GM19452 (cell line): ENCODE measurements at regions not wholly inside any gene's neighbourhood (a gene's known extent, or its start where the extent isn't known, plus 50 kb on each side); places are given as distances from the start of the nearest gene placed in this dataset.

ENCODE experiments used
- ATAC-seq: cut with Tn5 transposase; IDR thresholded peaks from one replicate; pipeline ENCODE4 v1.9.1; 2021; ENCODE audit not compliant: unreplicated experiment

DNA sequence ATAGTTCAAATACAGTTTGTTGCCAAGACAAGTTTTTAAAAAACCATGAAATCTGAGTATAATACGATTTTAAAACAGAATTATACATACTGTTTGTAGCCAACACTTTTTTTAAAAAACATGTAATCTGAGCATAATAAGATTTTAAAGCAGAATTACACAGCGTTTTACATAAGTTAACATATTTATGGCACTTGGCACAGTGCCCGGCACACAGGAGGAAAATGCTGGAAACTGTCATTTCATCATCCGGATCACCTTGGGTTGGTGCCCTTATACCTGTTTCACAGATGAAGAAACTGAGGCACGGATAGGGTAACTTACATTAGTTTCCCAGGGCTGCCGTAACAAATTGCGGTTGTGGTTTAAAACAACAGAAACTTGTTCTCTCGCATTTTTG lies 193.0 kb downstream of the BMP7 start:
- ATAC-seq: no peak

DNA sequence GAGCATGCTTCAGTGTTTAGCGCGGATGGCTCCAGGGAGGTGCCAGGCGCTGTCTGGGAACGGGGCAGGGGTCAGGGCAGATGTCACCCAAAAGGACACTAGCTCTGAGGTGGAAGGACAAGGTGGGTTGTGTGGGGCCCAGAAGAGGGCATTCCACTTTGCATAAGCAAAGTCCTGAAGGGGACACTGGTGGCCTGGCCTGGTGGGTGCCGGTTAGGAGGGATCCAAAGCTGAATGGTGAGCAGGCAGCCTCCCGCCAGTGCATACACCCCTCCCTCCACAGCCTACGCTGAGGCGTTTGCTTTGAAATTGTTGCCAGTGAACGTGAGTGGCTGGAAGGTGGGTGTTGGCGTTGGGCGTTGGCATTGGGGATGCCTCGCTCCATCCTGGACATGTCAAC lies 192.1 kb downstream of the BMP7 start:
- ATAC-seq: no peak

DNA sequence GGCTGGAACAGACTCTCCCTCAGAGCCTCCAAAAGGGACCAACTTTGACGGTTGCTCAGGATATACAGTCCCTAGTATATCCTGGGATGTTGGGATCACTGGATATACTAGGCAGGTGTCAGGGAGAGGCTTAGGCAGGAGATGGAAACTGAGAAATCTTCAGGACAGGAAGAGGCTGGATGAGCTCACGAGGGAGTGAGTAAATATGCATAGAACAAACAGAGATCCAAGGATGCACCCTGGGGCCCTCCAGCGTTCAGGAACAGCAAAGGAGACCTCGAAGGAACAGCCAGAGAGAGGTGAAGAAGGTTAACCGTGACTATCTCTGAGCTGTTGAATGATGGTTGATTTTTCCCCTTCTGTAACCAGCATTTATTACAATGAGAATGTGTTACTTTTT lies 191.3 kb downstream of the BMP7 start:
- ATAC-seq: no peak

DNA sequence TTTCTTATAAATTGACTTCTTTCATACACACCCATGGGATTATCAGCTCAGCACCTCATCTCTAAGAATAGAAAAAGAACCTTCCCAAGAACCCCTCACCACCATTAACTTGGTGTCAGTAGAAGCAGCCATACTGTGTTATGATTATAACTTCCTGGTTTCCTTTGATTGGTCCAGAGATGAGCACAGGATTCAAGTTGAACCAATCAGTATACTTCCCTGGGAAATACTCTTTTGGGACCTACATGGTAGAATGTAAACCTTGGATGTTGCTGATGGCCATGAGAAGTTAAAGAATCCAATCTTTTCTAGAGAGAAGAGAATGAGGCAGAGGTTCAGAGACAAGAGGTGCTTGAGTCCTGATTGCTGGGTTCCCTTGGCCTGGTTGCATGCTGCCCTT lies 190.8 kb downstream of the BMP7 start:
- no peak for ATAC-seq

DNA sequence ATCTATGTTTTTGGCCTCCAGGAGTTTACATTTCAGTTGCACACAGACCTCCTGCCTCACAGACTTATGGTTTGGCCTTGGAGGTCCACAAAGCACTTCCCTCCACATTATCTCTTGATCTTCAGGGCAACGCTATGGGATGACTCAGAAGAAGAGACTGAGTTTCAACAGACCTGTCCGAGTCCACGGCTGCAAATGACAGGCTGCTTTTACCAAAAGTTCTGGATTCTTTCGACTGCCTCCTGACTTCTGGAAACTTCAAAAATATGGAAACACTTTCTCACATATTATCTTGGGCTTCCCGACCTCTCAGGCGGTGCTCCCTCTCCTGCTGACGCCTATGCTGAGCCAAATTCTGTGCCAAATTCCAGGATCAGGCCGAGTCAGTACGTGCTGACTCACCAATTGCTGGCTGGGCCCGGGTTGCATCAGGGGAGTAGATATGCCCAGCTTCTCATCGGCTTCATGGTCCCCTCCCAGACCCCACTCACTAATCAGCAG lies 190.2 kb downstream of the BMP7 start:
- no peak for ATAC-seq

DNA sequence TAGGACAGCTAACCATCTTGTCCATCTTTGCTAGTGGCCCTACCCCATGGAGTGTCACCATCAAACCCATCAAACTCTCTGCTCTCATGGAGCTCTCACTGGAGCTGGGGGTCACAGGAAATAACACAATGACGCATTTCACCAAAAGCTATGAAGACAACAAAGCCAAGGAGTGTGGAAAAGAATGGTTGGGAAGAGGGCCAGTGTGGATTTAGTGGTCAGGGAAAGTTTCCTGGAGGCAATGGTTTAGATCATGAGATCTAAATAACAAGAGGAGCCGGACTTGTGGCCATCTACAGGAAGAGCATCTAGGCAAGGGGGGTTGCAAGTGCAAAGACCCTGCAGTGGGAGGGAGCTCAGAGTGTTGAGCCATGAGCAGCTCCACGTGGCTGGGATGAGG lies 189.5 kb downstream of the BMP7 start:
- ATAC-seq: no peak

DNA sequence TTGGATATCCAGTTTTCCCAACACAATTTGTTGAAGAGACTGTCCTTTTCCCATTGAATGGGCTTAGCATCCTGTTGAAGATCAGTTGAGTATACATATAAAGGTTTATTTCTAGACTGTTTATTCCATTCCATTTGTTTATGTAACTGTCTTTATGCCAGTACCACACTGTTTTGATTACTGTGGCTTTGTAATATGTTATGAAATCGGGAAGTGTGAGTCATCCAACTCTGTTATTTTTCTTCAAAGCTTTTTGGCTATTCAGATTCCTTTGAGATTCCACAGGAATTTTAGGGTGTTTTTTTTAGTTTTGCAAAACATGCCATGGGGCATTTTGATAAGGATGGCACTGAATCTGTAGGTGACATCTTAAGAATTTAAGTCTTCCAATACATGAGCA lies 188.3 kb downstream of the BMP7 start:
- no peak for ATAC-seq

DNA sequence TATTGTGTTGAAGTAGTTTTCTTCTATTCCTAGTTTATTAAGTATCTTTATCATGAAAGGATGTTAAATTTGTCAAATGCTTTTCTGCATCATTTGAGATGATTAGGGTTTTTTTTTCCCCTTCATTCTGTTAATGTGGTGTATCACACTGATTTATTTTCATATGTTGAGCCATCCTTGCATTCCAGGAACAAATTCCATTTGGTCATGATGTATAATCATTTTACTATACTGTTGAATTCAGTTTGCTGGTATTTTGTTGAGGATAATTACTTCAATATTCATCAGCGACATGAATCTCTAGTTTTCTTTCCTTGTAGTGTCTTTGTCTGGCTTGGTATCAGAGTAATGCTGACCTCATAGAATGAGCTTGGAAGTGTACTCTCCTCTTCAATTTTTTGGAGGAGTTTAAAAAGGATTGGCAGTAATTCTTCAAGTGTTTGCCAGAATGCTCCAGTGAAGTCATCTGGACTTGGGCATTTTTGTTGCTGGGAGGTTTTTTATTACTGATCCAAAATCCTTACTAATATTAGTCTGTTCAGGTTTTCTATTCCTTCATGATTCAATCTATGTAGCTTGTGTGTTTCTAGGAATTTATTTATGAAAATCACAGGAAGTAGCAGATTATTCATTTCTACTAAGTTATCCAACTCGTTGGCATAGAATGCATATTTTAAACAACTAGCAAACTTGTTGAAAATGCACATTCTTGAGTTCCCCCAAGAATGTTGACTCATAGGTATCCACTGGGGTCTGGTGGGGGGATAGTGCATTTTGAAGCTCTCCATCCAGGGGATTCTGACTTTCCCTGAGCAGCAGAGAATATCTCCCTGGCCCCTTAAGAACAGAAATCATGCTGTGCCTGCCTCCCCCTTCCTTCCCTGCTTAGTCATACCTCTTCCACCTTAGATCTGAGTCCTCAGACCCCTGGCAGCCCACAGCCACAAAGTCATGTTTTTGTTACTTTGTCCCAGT lies 187.1 kb downstream of the BMP7 start:
- no peak for ATAC-seq

DNA sequence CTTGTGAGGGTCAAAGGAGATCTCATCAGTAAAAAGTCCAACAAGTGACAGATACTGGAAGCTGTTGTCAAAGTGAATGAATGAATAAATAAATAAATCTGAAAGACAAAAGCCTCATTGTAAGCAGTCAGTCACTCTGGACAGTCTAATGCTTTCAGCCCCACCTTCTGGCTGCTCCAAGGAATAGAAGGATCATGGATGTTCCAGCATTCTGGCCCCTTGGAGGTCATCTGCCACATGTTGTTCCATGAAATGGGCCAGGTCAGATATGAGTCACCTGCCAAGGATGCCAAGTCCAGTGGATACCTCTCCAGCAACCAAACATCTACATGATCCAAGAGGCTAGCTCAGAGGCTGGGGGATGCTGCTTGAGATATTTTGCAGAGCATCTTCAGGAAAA lies 185.6 kb downstream of the BMP7 start:
- ATAC-seq: no peak

DNA sequence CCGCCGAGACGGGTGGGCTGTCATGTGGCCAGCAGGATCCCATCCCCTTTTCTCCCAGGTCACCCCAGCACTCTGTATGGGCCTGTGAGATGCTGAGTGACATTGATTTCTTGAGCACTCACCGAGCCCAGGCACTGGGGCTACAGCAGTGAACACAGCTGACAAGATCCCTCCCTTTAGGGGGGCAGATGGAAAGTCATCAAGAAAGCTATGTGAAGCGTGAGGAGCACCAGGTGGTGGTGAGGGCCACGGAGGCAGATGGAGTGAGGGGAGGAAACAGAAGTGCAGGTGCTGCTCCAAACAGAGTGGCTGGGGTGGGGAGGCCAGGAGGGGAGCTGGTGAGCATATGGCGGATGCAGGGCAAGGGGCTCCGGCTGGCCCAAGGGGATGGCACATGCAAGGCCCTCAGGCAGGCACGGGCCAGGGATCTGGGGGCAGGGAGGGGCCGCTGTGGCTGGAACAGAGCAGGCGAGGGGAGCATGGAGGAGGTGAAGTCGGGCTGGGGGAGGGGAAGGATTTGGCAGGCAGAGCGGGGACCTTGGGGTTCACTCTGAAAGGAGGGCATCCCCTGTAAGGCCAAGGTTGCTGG lies 184.0 kb downstream of the BMP7 start:
- ATAC-seq: no peak

DNA sequence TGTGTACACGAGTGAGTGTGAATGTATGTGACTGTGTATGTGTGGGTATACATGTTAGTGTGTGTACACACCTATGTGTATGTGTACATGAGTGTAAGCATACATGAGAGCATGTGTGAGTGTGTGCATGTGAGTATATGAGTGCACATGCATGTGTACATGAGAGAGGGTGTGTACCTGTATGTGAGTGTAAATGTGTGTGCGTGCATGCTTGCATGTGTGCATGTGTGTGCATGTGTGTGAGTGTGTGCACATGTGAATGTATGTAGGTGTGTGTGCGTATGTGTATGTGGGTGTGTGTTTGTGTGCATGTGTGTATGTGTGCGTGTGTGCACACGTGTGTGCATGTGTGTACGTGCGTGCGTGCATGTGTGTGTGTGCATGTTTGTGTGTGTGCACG lies 183.4 kb downstream of the BMP7 start:
- no peak for ATAC-seq

DNA sequence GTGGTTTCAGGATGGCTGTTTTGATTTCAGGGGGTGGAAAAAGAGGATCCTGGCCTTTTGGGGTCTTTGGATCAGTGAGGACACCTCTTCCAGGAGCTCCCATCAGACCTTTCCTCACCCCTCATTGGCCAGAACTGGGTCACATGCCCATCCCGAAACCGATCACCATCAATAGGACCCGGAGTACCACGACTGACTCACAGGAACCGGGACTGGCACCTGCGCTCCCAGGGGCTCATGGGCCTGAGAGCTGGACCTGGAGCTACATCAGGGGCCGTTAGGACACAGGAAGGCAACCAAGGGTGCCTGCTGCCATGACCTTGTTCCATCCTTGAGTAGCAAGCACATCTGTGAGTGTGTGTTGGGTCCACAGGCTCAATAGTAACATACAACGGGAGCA lies 180.4 kb downstream of the BMP7 start:
- ATAC-seq: no peak

DNA sequence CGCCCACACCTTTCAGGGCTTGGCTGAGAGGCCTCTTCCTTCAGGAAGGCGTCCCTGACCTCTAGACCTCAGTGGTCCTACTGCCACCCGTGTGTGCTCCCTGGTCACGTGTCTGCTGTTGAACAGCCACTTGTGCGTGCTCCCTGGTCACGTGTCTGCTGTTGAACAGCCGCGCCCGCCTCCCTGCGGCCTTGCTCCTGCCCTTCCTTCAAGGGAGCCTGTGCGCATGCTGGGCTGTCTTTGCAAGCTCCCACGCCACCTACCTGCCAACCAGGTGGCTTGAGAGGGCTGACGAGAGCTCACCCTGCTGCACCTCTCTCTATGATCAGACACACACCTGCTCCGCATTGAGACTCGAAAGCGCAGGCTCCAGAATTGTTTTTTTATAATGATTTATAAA lies 179.3 kb downstream of the BMP7 start:
- ATAC-seq: no peak

DNA sequence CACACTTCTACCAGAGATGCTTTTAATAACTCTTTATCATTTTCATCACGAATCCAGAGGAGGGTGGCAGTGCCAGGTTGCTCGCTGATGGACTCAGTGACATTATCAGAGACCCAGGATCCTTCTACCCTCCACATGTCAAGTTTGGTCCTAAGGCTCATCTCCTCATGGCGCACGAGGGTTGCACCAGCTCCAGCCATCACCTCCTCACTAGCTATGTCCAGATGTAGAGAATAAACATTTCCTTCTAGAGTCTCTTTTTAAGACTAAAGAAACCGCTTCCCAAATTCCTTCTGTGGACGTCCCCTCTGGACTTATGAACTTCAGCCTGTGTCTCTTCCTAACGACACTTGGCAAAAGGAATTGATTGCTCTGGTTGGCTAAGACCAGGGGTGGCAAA lies 178.7 kb downstream of the BMP7 start:
- no peak for ATAC-seq

DNA sequence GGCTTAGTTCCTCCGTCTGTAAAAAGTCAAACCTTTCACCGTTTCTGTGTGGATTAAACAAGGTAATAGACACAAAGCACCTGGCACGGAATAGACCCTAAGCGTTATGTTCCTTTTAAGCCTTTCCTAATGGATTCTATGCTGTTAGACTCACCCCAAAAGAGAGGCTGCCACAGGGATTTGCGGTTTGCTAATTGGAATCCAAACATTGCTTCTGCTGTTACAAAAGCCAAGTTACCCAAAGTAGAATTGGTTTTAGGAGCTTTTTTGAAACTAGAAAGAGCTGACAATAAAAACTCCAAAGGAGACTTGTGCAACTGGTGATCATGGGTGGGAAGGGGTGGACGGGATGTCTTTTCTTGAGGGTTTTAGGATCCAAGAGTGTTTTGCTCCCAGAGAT lies 178.0 kb downstream of the BMP7 start:
- no peak for ATAC-seq

DNA sequence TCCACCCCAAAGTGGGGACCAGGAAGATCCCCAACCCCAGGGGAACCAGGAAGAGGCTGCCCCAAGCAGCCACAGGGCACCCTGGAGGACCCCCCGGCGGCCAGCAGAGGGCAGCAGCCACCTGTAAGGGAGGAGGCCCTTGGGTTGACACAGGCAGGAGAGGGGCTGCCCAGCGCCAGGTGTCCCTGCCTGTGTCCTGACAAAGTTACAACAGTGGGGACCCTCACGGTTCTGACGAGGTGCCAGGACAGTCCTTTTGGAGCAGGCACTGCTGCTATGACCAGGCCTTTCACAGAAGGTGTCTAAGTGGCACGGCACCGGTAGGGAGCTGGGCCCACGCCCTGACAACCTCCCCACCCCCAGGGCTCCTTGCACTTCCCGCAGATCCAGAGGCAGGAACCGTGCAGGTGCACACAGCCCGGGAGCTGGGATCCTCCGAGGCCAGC lies 176.7 kb downstream of the BMP7 start:
- peak; percentile 70 for ATAC-seq

DNA sequence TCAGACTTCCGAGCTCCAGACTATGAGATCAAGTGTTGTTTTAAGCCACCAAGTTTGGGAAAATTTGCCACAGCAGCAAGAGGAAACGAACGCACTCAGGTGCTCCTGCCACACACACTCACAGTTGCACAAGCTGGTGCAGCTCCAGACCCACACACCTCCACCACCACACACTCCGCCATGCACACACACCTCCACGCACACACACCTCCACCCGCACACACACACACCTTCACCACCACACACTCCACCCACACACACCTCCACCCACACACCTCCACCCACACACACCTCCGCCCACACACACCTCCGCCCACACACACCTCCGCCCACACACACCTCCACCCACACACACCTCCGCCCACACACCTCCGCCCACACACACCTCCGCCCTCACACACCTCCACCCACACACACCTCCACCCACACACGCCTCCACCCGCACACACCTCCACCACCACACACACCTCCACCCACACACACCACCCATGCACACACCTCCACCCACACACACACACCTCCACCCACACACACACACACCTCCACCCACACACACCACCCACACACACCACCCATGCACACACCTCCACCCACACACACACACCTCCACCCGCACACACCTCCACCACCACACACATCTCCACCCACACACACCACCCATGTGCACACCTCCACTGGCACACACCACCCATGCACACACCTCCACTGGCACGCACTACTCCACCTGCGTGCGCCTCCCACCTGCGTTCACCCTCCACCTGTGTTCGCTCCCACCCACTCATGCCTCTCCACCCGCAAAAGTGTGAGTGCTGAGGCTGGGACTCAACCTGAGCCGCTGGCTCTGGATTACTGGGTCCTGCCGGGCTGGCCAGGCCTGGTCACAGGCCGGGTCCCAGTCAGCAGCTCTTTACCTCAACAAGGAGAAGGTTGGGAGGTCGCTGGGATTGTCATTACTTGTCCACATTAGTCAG lies 175.6 kb downstream of the BMP7 start:
- no peak for ATAC-seq

DNA sequence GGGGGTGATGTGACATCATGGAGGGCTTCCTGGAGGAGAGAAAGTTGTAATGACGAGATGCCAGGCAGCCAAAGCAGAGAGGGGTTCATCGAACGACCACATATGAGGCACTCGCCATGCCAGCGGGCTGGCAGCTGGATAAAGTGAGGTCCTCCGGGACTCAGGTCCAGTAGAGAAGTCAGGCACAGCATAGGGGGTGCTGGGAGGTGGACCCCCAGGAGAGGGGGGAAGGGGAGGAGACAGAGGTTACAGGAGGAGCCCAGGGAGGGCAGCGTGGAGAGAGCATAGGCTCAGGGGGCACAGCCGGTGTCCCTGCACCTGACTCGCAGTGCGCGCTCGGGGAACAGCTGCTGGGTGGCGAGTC lies 174.7 kb downstream of the BMP7 start:
- no peak for ATAC-seq

DNA sequence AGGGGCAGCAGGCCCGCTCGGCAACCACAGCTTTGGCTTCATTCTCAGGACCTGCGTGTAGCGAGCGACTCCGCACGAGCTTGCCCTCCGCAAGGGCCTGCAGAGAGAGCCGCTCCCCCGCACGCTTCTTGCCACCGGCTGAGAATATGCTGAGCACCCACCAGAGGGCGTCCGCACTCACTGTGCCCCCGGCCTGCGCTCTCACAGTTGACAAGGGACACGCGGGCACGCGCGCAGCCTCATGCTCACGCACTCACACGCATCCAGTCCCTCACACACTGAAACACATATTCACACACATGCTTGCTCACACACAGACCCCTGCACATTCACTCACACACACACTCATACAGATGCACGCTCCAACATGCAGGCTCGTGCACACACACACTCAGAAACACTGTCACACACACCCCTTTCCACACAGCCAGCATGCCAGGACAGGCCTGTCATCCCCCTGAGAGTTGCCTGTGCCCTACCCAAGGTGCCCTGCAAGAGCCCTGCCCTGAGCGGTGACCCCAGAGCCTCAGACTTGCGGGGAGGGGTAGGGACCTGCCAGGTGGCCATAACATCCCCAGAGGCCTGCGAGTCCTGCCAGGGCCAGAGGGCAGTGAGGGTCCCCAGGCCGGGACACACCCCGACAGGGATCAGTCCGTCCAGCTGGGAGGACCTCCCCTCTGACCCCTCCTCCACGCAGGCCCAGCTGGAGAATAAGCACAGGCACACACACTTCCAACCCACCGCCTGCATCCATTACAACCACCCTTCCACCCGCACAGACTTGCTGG lies 174.1 kb downstream of the BMP7 start:
- ATAC-seq: no peak

DNA sequence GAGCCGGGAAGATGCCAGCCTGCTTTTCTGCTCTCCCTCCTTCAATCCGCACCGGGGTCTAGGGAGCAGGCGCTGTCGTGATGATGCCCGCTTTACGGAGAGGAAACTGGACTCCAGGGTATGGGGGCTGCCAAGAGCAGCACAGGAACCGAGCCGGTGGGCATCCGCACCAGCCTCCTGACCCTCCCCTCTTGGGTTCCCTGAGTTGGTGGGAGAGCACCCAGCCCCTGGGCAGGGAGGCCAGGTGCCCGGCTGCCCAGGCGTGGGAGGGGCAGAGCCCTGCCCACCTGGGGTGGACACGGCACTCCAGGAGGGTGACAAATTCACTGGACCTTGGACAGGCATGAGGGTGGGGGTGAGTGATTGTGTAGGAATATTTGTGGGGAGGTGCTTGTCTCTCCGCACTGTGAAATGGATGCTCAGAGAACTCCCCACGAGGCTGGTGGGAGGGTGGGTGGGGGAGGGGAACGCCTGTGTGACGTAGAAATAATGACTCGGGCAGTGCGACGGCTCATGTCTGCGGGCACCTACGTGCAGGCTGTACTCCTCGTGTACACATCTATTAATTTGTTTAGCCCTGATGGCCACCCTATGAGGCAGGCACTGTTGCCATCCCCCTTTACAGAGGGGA lies 173.4 kb downstream of the BMP7 start:
- no peak for ATAC-seq
